ENCODE measurements at regions not wholly inside any gene's neighbourhood (a gene's known extent, or its start where the extent isn't known, plus 50 kb on each side); places are given as distances from the start of the nearest gene placed in this dataset.

- TF ChIP-seq, protein P1, sequence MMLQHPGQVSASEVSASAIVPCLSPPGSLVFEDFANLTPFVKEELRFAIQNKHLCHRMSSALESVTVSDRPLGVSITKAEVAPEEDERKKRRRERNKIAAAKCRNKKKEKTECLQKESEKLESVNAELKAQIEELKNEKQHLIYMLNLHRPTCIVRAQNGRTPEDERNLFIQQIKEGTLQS (IDR thresholded peaks at IDR 0.05; ENCODE audit: borderline replicate concordance, extremely low read depth, low read depth, low read length), result no peak
- no peak for TF ChIP-seq TCF12 (IDR thresholded peaks at IDR 0.05; ENCODE audit: low read depth, low read length)
- TF ChIP-seq, protein P2, sequence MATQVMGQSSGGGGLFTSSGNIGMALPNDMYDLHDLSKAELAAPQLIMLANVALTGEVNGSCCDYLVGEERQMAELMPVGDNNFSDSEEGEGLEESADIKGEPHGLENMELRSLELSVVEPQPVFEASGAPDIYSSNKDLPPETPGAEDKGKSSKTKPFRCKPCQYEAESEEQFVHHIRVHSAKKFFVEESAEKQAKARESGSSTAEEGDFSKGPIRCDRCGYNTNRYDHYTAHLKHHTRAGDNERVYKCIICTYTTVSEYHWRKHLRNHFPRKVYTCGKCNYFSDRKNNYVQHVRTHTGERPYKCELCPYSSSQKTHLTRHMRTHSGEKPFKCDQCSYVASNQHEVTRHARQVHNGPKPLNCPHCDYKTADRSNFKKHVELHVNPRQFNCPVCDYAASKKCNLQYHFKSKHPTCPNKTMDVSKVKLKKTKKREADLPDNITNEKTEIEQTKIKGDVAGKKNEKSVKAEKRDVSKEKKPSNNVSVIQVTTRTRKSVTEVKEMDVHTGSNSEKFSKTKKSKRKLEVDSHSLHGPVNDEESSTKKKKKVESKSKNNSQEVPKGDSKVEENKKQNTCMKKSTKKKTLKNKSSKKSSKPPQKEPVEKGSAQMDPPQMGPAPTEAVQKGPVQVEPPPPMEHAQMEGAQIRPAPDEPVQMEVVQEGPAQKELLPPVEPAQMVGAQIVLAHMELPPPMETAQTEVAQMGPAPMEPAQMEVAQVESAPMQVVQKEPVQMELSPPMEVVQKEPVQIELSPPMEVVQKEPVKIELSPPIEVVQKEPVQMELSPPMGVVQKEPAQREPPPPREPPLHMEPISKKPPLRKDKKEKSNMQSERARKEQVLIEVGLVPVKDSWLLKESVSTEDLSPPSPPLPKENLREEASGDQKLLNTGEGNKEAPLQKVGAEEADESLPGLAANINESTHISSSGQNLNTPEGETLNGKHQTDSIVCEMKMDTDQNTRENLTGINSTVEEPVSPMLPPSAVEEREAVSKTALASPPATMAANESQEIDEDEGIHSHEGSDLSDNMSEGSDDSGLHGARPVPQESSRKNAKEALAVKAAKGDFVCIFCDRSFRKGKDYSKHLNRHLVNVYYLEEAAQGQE (IDR thresholded peaks at IDR 0.05; ENCODE audit: low read depth, low read length), result no peak
Observed at GRCh38 chr2:182521453-182522404, 94.9 kb upstream of the PDE1A start (continued).

GRCh38 chr2:182522405-182522896 is 95.6 kb upstream of the PDE1A start:
- peak; percentile 80 for ATAC-seq
- 4% methylated on average over 6 of the region's 6 CpGs for WGBS (ENCODE audit: insufficient coverage, insufficient replicate concordance, low lambda C conversion rate, missing lambda C conversion rate)

More at GRCh38 chr2:182522405-182522896, 95.6 kb upstream of the PDE1A start:
- H4K20me1 ChIP-seq (ENCODE audit: control insufficient read depth, insufficient read depth), result no peaks in the 10 kb centered on the region
- H3K4me3 ChIP-seq, result no peak overlapping the region
- TF ChIP-seq BRCA1 (IDR thresholded peaks at IDR 0.05; ENCODE audit: low read depth, low read length) (no peak), CEBPB (IDR thresholded peaks at IDR 0.05; ENCODE audit: borderline replicate concordance in 1 of 2, low read depth in 2 of 2, low read length in 2 of 2) (no peak), BCL11A (IDR thresholded peaks at IDR 0.05; ENCODE audit: low read depth, low read length) (no peak), ZBED1 (IDR thresholded peaks at IDR 0.05; ENCODE audit: borderline replicate concordance) (no peak)
- H3K9ac ChIP-seq (ENCODE audit: control insufficient read depth, insufficient read depth, low read length), result no peak overlapping the region
- no peak overlapping the region for H2AFZ ChIP-seq (ENCODE audit: control insufficient read depth, low read depth, low read length)
- no peak for DNase-seq (ENCODE audit: low read depth, low spot score)
- no peaks in the 10 kb centered on the region for H3K36me3 ChIP-seq (ENCODE audit: control insufficient read depth in 2 of 2, insufficient read depth in 2 of 2, low read length in 1 of 2)
- in situ Hi-C loops (cut with MboI) (no loop called here), intact Hi-C loops (cut with micrococcal nuclease; ENCODE audit: unreplicated experiment) (no loop called here)
- no peak for FAIRE-seq
- H3K27me3 ChIP-seq (replicated peaks in 1 of 2; ENCODE audit: control insufficient read depth in 2 of 2, insufficient read depth in 2 of 2, low read length in 1 of 2), result no peaks in the 10 kb centered on the region
- BruUV-seq (replicated peaks), result no TSS peak
- ChIA-PET SMC1A (ENCODE audit: uncharacterized antibody, unreplicated experiment) (interaction anchor here (0.8 kb wide), 1 partner anchor 60 kb away, joined by 3 read pairs; no protein-coding TSS in a partner anchor), CTCF (interaction anchor here (1.7 kb wide), 1 partner anchor 13 kb away, joined by 3 read pairs; no protein-coding TSS in a partner anchor), POLR2A (no interaction called here), RAD21 (ENCODE audit: unreplicated experiment) (no interaction called here)
- H3K9me3 ChIP-seq (replicated peaks; ENCODE audit: control insufficient read depth, insufficient read depth, low read length), result no peaks in the 10 kb centered on the region
- no peaks in the 10 kb centered on the region for H3K4me1 ChIP-seq (ENCODE audit: control insufficient read depth, insufficient read depth, low read length)
- H3K27ac ChIP-seq (ENCODE audit: control insufficient read depth, insufficient read depth), result no peak overlapping the region
- no peaks in the 10 kb centered on the region for H3K79me2 ChIP-seq (ENCODE audit: control insufficient read depth, insufficient read depth, low read length)
- no peak overlapping the region for H3K4me2 ChIP-seq (ENCODE audit: control insufficient read depth, insufficient read depth)

All from GM12878 (cell line).